Stimulated activated naive B cell treated with anti-CD40 and anti-IgM and Interleukin-4, amounts not matched to agents 10 μg/mL and 1 μg/mL and 100 μg/mL, for 72 hours (primary cell): ENCODE measurements at regions not wholly inside any gene's neighbourhood (a gene's known extent, or its start where the extent isn't known, plus 50 kb on each side); places are given as distances from the start of the nearest gene placed in this dataset.

Experiments
- ATAC-seq, 2 donors: fragments of 150-1000 bp; cut with Tn5 transposase; replicated peaks; 2 replicates each; pipeline ENCODE4 v1.10.0; 2021; ENCODE audit warnings: moderate library complexity in 1 of 2
- DNase-seq: peaks from one replicate; pipeline ENCODE4 v3.0.0; 2021
- H3K27ac Mint-ChIP-seq: one replicate; pipeline ENCODE4 v1.8.0; 2022; ENCODE audit warnings: mild to moderate bottlenecking, mixed read lengths
- H3K27me3 Mint-ChIP-seq, 2 donors: one replicate each; pipeline ENCODE4 v1.8.0; 2022; ENCODE audit warnings: mixed read lengths in 2 of 2
- H3K36me3 Mint-ChIP-seq, 2 donors: one replicate each; pipeline ENCODE4 v1.8.0; 2022; ENCODE audit warnings: mixed read lengths in 2 of 2, mild to moderate bottlenecking in 1 of 2
- H3K4me1 Mint-ChIP-seq, 2 donors: one replicate each; pipeline ENCODE4 v1.8.0; 2022; ENCODE audit warnings: mixed read lengths in 2 of 2, mild to moderate bottlenecking in 1 of 2
- H3K4me3 Mint-ChIP-seq, 2 donors: one replicate each; pipeline ENCODE4 v1.8.0; 2022; ENCODE audit warnings: mild to moderate bottlenecking in 2 of 2, mixed read lengths in 2 of 2, moderate library complexity in 1 of 2
- H3K9me3 Mint-ChIP-seq, 2 donors: one replicate each; pipeline ENCODE4 v1.8.0; 2022; ENCODE audit warnings: mixed read lengths in 2 of 2, mild to moderate bottlenecking in 1 of 2

DNA sequence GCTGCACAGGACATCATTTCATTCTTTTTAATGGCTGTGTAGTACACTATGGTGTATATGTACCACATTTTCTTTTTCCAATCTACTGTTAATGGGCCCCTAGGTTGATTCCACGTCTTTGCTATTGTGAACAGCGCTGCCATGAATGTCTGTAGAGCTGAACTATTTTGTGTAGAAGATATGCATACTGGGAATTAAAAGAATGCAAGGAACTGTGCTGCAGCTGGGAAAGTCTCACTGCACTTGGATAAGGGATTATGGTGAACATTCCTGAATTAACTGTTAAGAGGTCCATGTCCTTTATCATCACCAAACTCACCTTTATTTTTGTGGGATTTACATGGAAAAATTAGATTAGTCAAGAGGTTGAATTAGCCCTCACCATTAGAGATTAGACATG lies 224.7 kb downstream of the SNX19 start:
- H3K9me3 Mint-ChIP-seq: peaks cover 0 to 7% of the 10 kb centered on the region in 2 donors
- ATAC-seq (no peak), DNase-seq (no peak)
- no peaks in the 10 kb centered on the region for H3K36me3 Mint-ChIP-seq
- no peaks in the 10 kb centered on the region for H3K4me1 Mint-ChIP-seq
- H3K27ac Mint-ChIP-seq: no peak overlapping the region
- no peaks in the 10 kb centered on the region for H3K27me3 Mint-ChIP-seq
- no peak overlapping the region for H3K4me3 Mint-ChIP-seq

- Mint-ChIP-seq H3K9me3 (peaks cover 0 to 7% of the 10 kb centered on the region in 2 donors), H3K27me3 (no peaks in the 10 kb centered on the region), H3K36me3 (no peaks in the 10 kb centered on the region), H3K4me3 (no peak overlapping the region), H3K27ac (no peak overlapping the region), H3K4me1 (no peaks in the 10 kb centered on the region)
- DNase-seq (no peak), ATAC-seq (no peak)
These were observed 224.1 kb downstream of the SNX19 start for GRCh38 chr11:130692220-130692619.

- Mint-ChIP-seq H3K9me3 (peaks cover 0 to 6% of the 10 kb centered on the region in 2 donors), H3K27me3 (no peaks in the 10 kb centered on the region), H3K36me3 (no peaks in the 10 kb centered on the region), H3K4me1 (no peaks in the 10 kb centered on the region), H3K27ac (no peak overlapping the region), H3K4me3 (no peak overlapping the region)
- ATAC-seq: no peak
- DNase-seq: no peak
These were observed 222.7 kb downstream of the SNX19 start for GRCh38 chr11:130693543-130693942.

DNA sequence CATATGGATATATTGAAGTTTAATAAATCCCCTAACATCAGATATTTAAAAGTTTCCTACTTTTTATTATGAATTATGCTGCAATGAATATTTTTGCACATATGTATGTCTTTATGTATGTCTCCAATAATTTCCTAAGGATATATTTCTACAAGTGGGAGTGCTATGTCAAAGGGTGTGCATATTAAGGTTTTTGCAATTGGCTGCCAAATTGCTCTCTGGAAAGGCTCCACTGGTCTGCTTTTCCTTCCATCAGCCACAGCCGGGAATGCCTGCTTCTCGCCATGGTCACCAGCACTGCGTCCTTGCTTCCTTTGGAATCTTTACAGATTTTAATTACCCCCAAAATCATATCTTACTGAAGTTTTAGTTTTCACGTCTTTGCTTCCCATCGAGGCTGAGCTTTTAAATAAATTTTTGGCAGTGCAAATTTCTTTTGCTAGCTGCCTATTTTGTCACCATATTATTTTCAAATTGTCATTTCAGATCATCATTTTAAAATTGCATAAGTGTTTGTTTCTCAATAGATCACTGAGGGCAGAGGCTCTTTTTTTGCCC lies 221.7 kb downstream of the SNX19 start:
- Mint-ChIP-seq H3K27ac (no peak overlapping the region), H3K4me3 (no peak overlapping the region), H3K9me3 (peaks cover 0 to 2% of the 10 kb centered on the region in 2 donors), H3K27me3 (no peaks in the 10 kb centered on the region), H3K4me1 (no peaks in the 10 kb centered on the region), H3K36me3 (no peaks in the 10 kb centered on the region)
- no peak for ATAC-seq
- no peak for DNase-seq

GRCh38 chr11:130698174-130698573 lies 218.1 kb downstream of the SNX19 start:
- Mint-ChIP-seq H3K36me3 (no peaks in the 10 kb centered on the region), H3K4me1 (no peaks in the 10 kb centered on the region)

GRCh38 chr11:130699561-130699960 lies 216.7 kb downstream of the SNX19 start:
- Mint-ChIP-seq H3K4me1 (no peaks in the 10 kb centered on the region), H3K4me3 (no peak overlapping the region), H3K9me3 (peaks cover 2 to 6% of the 10 kb centered on the region in 2 donors), H3K27ac (no peak overlapping the region), H3K27me3 (peaks cover 0 to 8% of the 10 kb centered on the region in 2 donors), H3K36me3 (no peaks in the 10 kb centered on the region)
- DNase-seq (no peak), ATAC-seq (no peak)

More at GRCh38 chr11:130698174-130698573, 218.1 kb downstream of the SNX19 start:
- Mint-ChIP-seq H3K27me3 (peaks cover 0 to under 1% of the 10 kb centered on the region in 2 donors), H3K9me3 (peaks cover under 1 to 2% of the 10 kb centered on the region in 2 donors), H3K27ac (no peak overlapping the region), H3K4me3 (no peak overlapping the region)
- no peak for ATAC-seq
- no peak for DNase-seq

GRCh38 chr11:130700092-130700491 lies 216.2 kb downstream of the SNX19 start:
- ATAC-seq: no peak
- H3K27me3 Mint-ChIP-seq: peaks cover 0 to 8% of the 10 kb centered on the region in 2 donors
- H3K4me1 Mint-ChIP-seq: no peaks in the 10 kb centered on the region
- H3K36me3 Mint-ChIP-seq: no peaks in the 10 kb centered on the region
- no peak for DNase-seq
- peaks cover 2 to 6% of the 10 kb centered on the region in 2 donors for H3K9me3 Mint-ChIP-seq
- H3K27ac Mint-ChIP-seq: no peak overlapping the region
- H3K4me3 Mint-ChIP-seq: no peak overlapping the region

DNA sequence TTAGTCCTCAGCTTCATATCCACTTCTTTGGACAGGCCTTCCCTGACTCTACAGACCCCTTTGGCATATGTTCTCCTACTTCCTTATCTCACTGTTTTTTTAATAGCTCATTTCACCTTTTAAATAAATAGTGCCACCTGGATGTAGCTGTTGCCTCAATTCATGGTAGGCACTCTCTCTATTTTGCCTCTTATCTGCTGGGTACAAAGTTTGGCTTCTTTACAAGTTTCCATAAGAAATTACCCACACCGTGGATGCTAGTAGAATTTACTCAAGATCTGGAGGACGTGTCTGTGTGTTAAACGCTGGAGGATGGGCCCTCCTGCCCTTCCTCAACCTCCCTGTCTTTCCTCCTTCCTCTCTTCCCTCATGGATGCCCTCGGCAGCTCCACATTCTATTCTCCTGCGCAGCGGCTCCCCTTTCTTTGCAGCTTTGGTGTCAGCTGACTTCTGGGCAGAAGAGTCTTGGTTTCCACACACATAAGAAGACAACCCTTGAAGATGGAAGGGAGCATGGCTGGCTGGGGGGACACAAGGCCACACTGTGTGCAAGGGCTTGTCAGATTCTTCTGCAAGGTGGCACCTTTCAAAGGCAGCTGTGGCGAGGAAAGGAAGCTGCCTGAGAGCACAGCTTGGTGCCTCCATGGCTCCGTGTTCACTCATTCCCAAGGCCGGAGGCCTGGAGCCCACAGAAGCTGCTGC lies 212.6 kb downstream of the SNX19 start:
- no peaks in the 10 kb centered on the region for H3K36me3 Mint-ChIP-seq

DNA sequence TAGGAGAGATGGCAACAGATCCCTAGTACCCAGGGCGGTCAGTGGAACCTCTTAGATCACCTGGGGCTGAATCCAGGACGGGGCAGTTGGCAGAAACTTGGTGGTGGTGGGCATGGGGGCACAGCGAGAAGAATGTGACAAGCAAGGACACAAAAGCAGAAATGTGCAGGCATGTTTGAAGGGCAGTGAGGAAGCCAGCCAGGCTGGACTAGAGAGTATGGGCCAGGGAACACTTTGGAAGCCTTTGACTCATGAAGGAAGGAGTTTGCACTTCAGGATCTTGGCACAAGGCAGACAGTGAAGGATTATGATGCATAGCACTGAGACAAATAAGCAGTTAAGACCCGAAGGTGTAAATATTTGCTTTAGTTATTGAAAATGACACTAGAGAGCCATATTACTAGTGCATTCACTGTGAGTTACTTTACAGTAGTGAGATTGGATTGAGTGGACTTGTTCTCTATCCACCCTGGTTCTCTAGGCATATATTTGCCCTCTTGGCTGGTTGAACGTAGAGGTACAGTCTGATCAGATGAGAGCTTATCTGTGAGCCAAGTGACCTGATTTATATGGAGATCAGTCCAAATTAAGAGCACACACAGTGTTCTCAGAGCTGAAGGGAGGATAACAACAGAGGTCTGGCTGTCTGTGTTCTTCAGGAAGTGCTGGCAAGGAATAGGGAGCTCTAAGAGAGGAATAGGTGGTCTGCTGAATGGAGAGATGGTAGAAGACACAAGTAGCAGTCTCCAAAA lies 210.4 kb downstream of the SNX19 start:
- no peak overlapping the region for H3K27ac Mint-ChIP-seq
- no peak for ATAC-seq
- peaks cover 0 to 14% of the 10 kb centered on the region in 2 donors for H3K27me3 Mint-ChIP-seq
- no peak overlapping the region for H3K4me3 Mint-ChIP-seq
- DNase-seq: no peak
- no peaks in the 10 kb centered on the region for H3K36me3 Mint-ChIP-seq
- no peaks in the 10 kb centered on the region for H3K4me1 Mint-ChIP-seq
- H3K9me3 Mint-ChIP-seq: peaks cover 3 to 6% of the 10 kb centered on the region in 2 donors

More for the DNA sequence above, 212.6 kb downstream of the SNX19 start:
- Mint-ChIP-seq H3K27ac (no peak overlapping the region), H3K27me3 (peaks cover 0 to 14% of the 10 kb centered on the region in 2 donors), H3K4me3 (no peak overlapping the region), H3K9me3 (peaks cover 3 to 6% of the 10 kb centered on the region in 2 donors), H3K4me1 (no peaks in the 10 kb centered on the region)
- no peak for ATAC-seq
- no peak for DNase-seq

- H3K27ac Mint-ChIP-seq: no peak overlapping the region
- peaks cover 0 to 14% of the 10 kb centered on the region in 2 donors for H3K27me3 Mint-ChIP-seq
- DNase-seq: no peak
- no peak for ATAC-seq
- H3K4me1 Mint-ChIP-seq: no peaks in the 10 kb centered on the region
- H3K36me3 Mint-ChIP-seq: no peaks in the 10 kb centered on the region
- peaks cover 2 to 6% of the 10 kb centered on the region in 2 donors for H3K9me3 Mint-ChIP-seq
- no peak overlapping the region for H3K4me3 Mint-ChIP-seq
These were observed 209.7 kb downstream of the SNX19 start for GRCh38 chr11:130706572-130706971.

- Mint-ChIP-seq H3K27me3 (peaks cover 0 to 14% of the 10 kb centered on the region in 2 donors), H3K9me3 (peaks cover 2 to 6% of the 10 kb centered on the region in 2 donors), H3K27ac (no peak overlapping the region), H3K4me3 (no peak overlapping the region), H3K4me1 (no peaks in the 10 kb centered on the region), H3K36me3 (no peaks in the 10 kb centered on the region)
- no peak for ATAC-seq
- no peak for DNase-seq
These were observed 209.1 kb downstream of the SNX19 start for GRCh38 chr11:130707217-130707616.

GRCh38 chr11:130709531-130709930 lies 206.7 kb downstream of the SNX19 start:
- Mint-ChIP-seq H3K36me3 (no peaks in the 10 kb centered on the region), H3K9me3 (peaks cover 0 to 2% of the 10 kb centered on the region in 2 donors), H3K27ac (peak overlapping the region; percentile 22), H3K27me3 (peaks cover 0 to 11% of the 10 kb centered on the region in 2 donors), H3K4me1 (no peaks in the 10 kb centered on the region), H3K4me3 (no peak overlapping the region)
- DNase-seq (no peak), ATAC-seq (no peak)

- H3K27me3 Mint-ChIP-seq: peaks cover 2 to 11% of the 10 kb centered on the region in 2 donors
- no peak overlapping the region for H3K4me3 Mint-ChIP-seq
- peaks cover 0 to 2% of the 10 kb centered on the region in 2 donors for H3K9me3 Mint-ChIP-seq
- H3K4me1 Mint-ChIP-seq: no peaks in the 10 kb centered on the region
- no peaks in the 10 kb centered on the region for H3K36me3 Mint-ChIP-seq
- DNase-seq: no peak
- H3K27ac Mint-ChIP-seq: no peak overlapping the region
- no peak for ATAC-seq
These were observed 206.3 kb downstream of the SNX19 start for GRCh38 chr11:130710021-130710420.

- Mint-ChIP-seq H3K4me1 (no peaks in the 10 kb centered on the region), H3K9me3 (peaks cover 0 to 2% of the 10 kb centered on the region in 2 donors), H3K27me3 (peaks cover 7 to 8% of the 10 kb centered on the region in 2 donors), H3K27ac (no peak overlapping the region), H3K4me3 (no peak overlapping the region), H3K36me3 (no peaks in the 10 kb centered on the region)
- DNase-seq (no peak), ATAC-seq (no peak)
These were observed 205.7 kb downstream of the SNX19 start for GRCh38 chr11:130710497-130711012.
